ENCODE measurements at regions not wholly inside any gene's neighbourhood (a gene's known extent, or its start where the extent isn't known, plus 50 kb on each side); places are given as distances from the start of the nearest gene placed in this dataset.

GRCh38 chr1:55353707-55354620 is 138.8 kb upstream of the USP24 start:
- Histone ChIP-seq H3K4me2 (ENCODE audit: low read length) (no peak overlapping the region), H4K20me1 (ENCODE audit: insufficient read depth, low read length) (no peaks in the 10 kb centered on the region), H3K4me3 (ENCODE audit: low read length) (no peak overlapping the region), H3K36me3 (replicated peaks; ENCODE audit: low read depth, low read length) (no peaks in the 10 kb centered on the region), H3K4me1 (ENCODE audit: low read length) (no peaks in the 10 kb centered on the region), H2AFZ (ENCODE audit: low read depth, low read length) (no peak overlapping the region), H3K27me3 (ENCODE audit: low read depth, low read length) (no peaks in the 10 kb centered on the region), H3K27ac (ENCODE audit: low read length) (no peak overlapping the region), H3K9me3 (ENCODE audit: insufficient read depth, low read length) (no peaks in the 10 kb centered on the region), H3K79me2 (ENCODE audit: low read length) (no peaks in the 10 kb centered on the region), H3K9ac (ENCODE audit: low read length) (no peak overlapping the region)
- TF ChIP-seq, protein P1, sequence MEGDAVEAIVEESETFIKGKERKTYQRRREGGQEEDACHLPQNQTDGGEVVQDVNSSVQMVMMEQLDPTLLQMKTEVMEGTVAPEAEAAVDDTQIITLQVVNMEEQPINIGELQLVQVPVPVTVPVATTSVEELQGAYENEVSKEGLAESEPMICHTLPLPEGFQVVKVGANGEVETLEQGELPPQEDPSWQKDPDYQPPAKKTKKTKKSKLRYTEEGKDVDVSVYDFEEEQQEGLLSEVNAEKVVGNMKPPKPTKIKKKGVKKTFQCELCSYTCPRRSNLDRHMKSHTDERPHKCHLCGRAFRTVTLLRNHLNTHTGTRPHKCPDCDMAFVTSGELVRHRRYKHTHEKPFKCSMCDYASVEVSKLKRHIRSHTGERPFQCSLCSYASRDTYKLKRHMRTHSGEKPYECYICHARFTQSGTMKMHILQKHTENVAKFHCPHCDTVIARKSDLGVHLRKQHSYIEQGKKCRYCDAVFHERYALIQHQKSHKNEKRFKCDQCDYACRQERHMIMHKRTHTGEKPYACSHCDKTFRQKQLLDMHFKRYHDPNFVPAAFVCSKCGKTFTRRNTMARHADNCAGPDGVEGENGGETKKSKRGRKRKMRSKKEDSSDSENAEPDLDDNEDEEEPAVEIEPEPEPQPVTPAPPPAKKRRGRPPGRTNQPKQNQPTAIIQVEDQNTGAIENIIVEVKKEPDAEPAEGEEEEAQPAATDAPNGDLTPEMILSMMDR (IDR thresholded peaks at IDR 0.05; ENCODE audit: low read depth, low read length) = no peak
- no peak for TF ChIP-seq EZH2phosphoT487 (IDR thresholded peaks at IDR 0.05; ENCODE audit: low read depth)

GRCh38 chr1:55352811-55353180 is 137.6 kb upstream of the USP24 start:
- H3K9ac ChIP-seq (ENCODE audit: low read length) = no peak overlapping the region
- TF ChIP-seq, protein P1 (IDR thresholded peaks at IDR 0.05; ENCODE audit: low read depth, low read length) = no peak
- no peak for TF ChIP-seq EZH2phosphoT487 (IDR thresholded peaks at IDR 0.05; ENCODE audit: low read depth)
- H4K20me1 ChIP-seq (ENCODE audit: insufficient read depth, low read length) = no peaks in the 10 kb centered on the region
- H3K79me2 ChIP-seq (ENCODE audit: low read length) = no peaks in the 10 kb centered on the region
- H3K9me3 ChIP-seq (ENCODE audit: insufficient read depth, low read length) = no peaks in the 10 kb centered on the region
- H3K4me1 ChIP-seq (ENCODE audit: low read length) = no peaks in the 10 kb centered on the region
- no peak overlapping the region for H2AFZ ChIP-seq (ENCODE audit: low read depth, low read length)
- no peak overlapping the region for H3K4me3 ChIP-seq (ENCODE audit: low read length)
- no peaks in the 10 kb centered on the region for H3K27me3 ChIP-seq (ENCODE audit: low read depth, low read length)
- H3K36me3 ChIP-seq (replicated peaks; ENCODE audit: low read depth, low read length) = no peaks in the 10 kb centered on the region
- H3K4me2 ChIP-seq (ENCODE audit: low read length) = no peak overlapping the region
- H3K27ac ChIP-seq (ENCODE audit: low read length) = no peak overlapping the region

- no peaks in the 10 kb centered on the region for H4K20me1 ChIP-seq (ENCODE audit: insufficient read depth, low read length)
- no peak overlapping the region for H3K27ac ChIP-seq (ENCODE audit: low read length)
- TF ChIP-seq, protein P1 (IDR thresholded peaks at IDR 0.05; ENCODE audit: low read depth, low read length) = no peak
- TF ChIP-seq EZH2phosphoT487 (IDR thresholded peaks at IDR 0.05; ENCODE audit: low read depth) = no peak
- no peaks in the 10 kb centered on the region for H3K79me2 ChIP-seq (ENCODE audit: low read length)
- H3K4me3 ChIP-seq (ENCODE audit: low read length) = no peak overlapping the region
- H3K4me1 ChIP-seq (ENCODE audit: low read length) = no peaks in the 10 kb centered on the region
- H3K4me2 ChIP-seq (ENCODE audit: low read length) = no peak overlapping the region
- no peaks in the 10 kb centered on the region for H3K27me3 ChIP-seq (ENCODE audit: low read depth, low read length)
- no peaks in the 10 kb centered on the region for H3K36me3 ChIP-seq (replicated peaks; ENCODE audit: low read depth, low read length)
- H3K9ac ChIP-seq (ENCODE audit: low read length) = no peak overlapping the region
- no peak overlapping the region for H2AFZ ChIP-seq (ENCODE audit: low read depth, low read length)
- H3K9me3 ChIP-seq (ENCODE audit: insufficient read depth, low read length) = no peaks in the 10 kb centered on the region
Measured at GRCh38 chr1:55352080-55352810, 137.1 kb upstream of the USP24 start.

DNA sequence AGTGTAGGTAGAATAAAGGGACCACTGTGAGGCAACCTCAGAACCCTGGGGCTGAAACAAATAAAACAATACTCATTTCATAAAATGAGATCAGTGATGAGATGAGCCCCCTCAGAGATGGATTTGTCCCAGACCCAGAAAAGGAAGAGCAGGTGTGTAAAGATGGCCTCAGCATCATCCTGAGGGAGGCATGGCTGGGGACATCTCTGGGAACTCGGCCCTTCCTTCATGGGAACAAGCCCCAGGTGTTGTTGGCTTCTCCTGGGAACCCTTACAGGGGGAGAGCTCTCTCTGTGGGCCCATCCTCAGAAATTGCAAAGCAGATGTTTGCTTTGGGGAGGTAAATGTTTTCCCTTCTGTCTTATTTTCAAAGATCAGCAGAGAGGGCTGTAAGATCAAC is 133.2 kb upstream of the USP24 start:
- H2AFZ ChIP-seq (ENCODE audit: low read depth, low read length) = no peak overlapping the region
- H3K9me3 ChIP-seq (ENCODE audit: insufficient read depth, low read length) = no peaks in the 10 kb centered on the region
- no peaks in the 10 kb centered on the region for H3K36me3 ChIP-seq (replicated peaks; ENCODE audit: low read depth, low read length)
- H4K20me1 ChIP-seq (ENCODE audit: insufficient read depth, low read length) = no peaks in the 10 kb centered on the region
- no peaks in the 10 kb centered on the region for H3K27me3 ChIP-seq (ENCODE audit: low read depth, low read length)
- no peak overlapping the region for H3K4me3 ChIP-seq (ENCODE audit: low read length)
- H3K9ac ChIP-seq (ENCODE audit: low read length) = no peak overlapping the region
- H3K4me2 ChIP-seq (ENCODE audit: low read length) = no peak overlapping the region
- H3K4me1 ChIP-seq (ENCODE audit: low read length) = no peaks in the 10 kb centered on the region
- no peak overlapping the region for H3K27ac ChIP-seq (ENCODE audit: low read length)
- no peaks in the 10 kb centered on the region for H3K79me2 ChIP-seq (ENCODE audit: low read length)
- TF ChIP-seq EZH2phosphoT487 (IDR thresholded peaks at IDR 0.05; ENCODE audit: low read depth) = no peak
- TF ChIP-seq, protein P1 (IDR thresholded peaks at IDR 0.05; ENCODE audit: low read depth, low read length) = no peak

All from OCI-LY3 (cell line).